ENCODE measurements at regions not wholly inside any gene's neighbourhood (a gene's known extent, or its start where the extent isn't known, plus 50 kb on each side); places are given as distances from the start of the nearest gene placed in this dataset.

DNA sequence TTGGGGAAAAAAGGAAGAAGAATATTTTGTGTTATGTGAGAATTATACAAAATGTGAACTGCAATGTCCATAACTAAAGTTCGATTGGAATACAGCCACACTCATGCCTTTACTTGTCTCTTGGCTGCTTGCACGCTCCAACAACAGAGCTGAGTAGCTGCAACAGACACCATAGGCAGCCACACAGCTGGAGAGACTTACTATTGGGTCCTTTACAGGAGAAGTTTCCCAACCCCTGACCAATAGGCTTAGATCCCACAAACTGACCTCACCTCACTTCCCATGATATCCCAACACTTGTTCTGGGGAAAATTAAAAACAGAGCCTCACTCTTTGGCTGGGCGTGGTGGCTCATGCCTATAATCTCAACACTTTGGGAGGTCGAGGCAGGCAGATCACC lies 213.8 kb downstream of the SH3BP4 start:
- Histone ChIP-seq H3K18ac (ENCODE audit: extremely low read depth, low read length) (no peak overlapping the region), H3K27me3 (replicated peaks in 1 of 4; ENCODE audit: control insufficient read depth in 3 of 4, extremely low read depth in 1 of 4, insufficient read depth in 3 of 4, low read length in 3 of 4) (no peaks in the 10 kb centered on the region; a peak in 1 of 7 replicates), H2BK20ac (ENCODE audit: low read length) (no peak overlapping the region), H3K14ac (ENCODE audit: insufficient read length) (no peak overlapping the region), H2BK5ac (ENCODE audit: low read depth, low read length) (no peak overlapping the region), H2AFZ (ENCODE audit: low read length) (no peak overlapping the region), H3K4me2 (ENCODE audit: insufficient read depth in 1 of 2, low read depth in 2 of 2, low read length in 2 of 2) (no peak overlapping the region), H3K9ac (replicated peaks in 1 of 4; ENCODE audit: extremely low read depth in 1 of 4, low read depth in 3 of 4, low read length in 3 of 4) (no peak overlapping the region), H2AK5ac (ENCODE audit: low read depth, low read length) (no peak overlapping the region), H3K79me1 (ENCODE audit: low read depth, low read length) (no peaks in the 10 kb centered on the region), H4K91ac (replicated peaks; ENCODE audit: insufficient read length, low read length) (no peak overlapping the region), H2BK15ac (ENCODE audit: low read length) (no peak overlapping the region), H3K9me3 (ENCODE audit: insufficient read depth in 2 of 2, low read depth in 1 of 2, low read length in 1 of 2) (peaks cover 0 to 2% of the 10 kb centered on the region in 2 experiments; a peak in 2 of 4 replicates), H3K56ac (replicated peaks; ENCODE audit: insufficient read length, low read depth, low read length) (no peak overlapping the region), H3K36me3 (ENCODE audit: control insufficient read depth in 2 of 4, insufficient read depth in 4 of 4, low read length in 3 of 4) (no peaks in the 10 kb centered on the region), H3K4ac (replicated peaks; ENCODE audit: insufficient read length, low read depth, low read length) (no peak overlapping the region), H3K23me2 (ENCODE audit: low read depth, low read length) (peaks cover 3% of the 10 kb centered on the region; the same call in 1 of the 2 replicates), H4K20me1 (replicated peaks in 1 of 2; ENCODE audit: control insufficient read depth in 1 of 2, insufficient read depth in 2 of 2, low read length in 2 of 2) (no peaks in the 10 kb centered on the region), H3K4me1 (replicated peaks in 1 of 4; ENCODE audit: control insufficient read depth in 3 of 4, insufficient read depth in 4 of 4, low read length in 3 of 4) (no peaks in the 10 kb centered on the region; a peak in 1 of 7 replicates), H3K79me2 (ENCODE audit: control insufficient read depth in 1 of 2, insufficient read depth in 2 of 2, low read length in 2 of 2) (no peaks in the 10 kb centered on the region), H3K23ac (ENCODE audit: insufficient read length) (no peak overlapping the region), H3K4me3 (ENCODE audit: extremely low read depth in 1 of 4, insufficient read depth in 2 of 4, low read depth in 3 of 4, low read length in 4 of 4) (no peak overlapping the region), H4K5ac (ENCODE audit: insufficient read length, low read depth, low read length) (no peak overlapping the region), H2BK12ac (ENCODE audit: low read depth, low read length) (no peak overlapping the region), H3K27ac (ENCODE audit: low read depth, low read length) (no peak overlapping the region), H4K8ac (ENCODE audit: extremely low read depth, insufficient read depth, low read length) (no peak overlapping the region), H2BK120ac (replicated peaks; ENCODE audit: low read depth, low read length) (no peak overlapping the region)
- no peak for FAIRE-seq
- no peak for DNase-seq (ENCODE audit: low read depth in 1 of 2, low spot score in 2 of 2)
- POLR2A ChIA-PET (ENCODE audit: partially characterized antibody) = no interaction called here
- CTCF ChIA-PET (ENCODE audit: partially characterized antibody) = no interaction called here
- 98% methylated on average over 4 of the region's 4 CpGs; no CpG with 5 or more reads in 1 of the 2 experiments for WGBS, 2 experiments (ENCODE audit: extremely low coverage in 1 of 2, insufficient coverage in 1 of 2, insufficient read length in 1 of 2, insufficient replicate concordance in 2 of 2, low coverage in 1 of 2, low lambda C conversion rate in 2 of 2, missing lambda C conversion rate in 1 of 2)
- no peak for TF ChIP-seq RXRA (IDR thresholded peaks at IDR 0.05; ENCODE audit: insufficient read depth, low read depth, low read length)
